ENCODE measurements at regions not wholly inside any gene's neighbourhood (a gene's known extent, or its start where the extent isn't known, plus 50 kb on each side); places are given as distances from the start of the nearest gene placed in this dataset.

DNA sequence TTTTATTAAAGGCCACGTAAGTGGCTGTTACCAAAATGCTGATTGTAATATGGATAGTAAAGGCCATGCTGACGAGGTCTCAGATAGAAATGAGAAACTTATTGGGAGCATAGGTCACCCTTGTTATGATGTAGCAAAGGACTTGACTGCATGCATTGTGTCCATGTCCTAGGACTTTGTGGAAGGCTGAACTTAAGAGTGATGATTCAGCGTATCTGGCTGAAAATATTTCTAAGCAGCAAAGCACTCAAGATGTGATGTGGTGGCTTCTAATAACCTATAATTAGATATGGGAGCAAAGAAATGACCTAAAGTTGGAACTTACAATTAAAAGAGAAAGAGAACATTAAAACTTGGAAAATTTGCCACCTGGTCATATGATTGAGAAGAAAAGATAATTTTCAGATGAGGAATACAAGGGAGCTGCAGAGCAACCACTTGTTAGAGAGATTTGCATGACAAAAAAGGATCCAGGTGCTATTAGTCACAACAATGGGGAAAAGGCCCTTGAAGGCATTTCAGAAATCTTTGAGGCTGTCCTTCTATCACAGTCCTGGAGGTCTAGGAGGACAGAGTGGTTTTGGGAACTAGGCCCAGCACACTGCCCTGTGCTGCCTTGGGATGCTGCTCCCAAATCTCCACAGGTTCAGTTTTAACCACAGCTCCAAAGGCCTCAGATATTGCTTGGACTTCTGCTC is 793.7 kb upstream of the LCORL start:
- no peak for DNase-seq

DNA sequence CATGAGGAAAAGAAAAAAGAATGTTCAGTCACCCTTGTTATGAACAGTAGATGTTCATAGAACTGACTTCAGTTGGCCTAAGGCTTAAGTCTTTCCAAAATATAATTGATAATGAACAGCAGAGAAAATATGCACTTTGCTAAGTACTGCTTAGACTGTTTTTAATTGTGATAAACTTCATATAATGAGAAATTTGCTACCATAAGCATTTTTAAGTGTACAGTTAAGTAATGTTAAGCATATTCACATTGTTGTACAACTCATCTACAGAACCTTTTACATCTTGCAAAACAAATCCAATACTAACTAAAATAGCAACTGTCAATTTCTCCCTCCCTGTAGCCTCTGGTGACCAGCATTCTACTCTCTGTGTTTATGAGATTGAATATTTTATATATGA is 792.2 kb upstream of the LCORL start:
- DNase-seq, result no peak

DNA sequence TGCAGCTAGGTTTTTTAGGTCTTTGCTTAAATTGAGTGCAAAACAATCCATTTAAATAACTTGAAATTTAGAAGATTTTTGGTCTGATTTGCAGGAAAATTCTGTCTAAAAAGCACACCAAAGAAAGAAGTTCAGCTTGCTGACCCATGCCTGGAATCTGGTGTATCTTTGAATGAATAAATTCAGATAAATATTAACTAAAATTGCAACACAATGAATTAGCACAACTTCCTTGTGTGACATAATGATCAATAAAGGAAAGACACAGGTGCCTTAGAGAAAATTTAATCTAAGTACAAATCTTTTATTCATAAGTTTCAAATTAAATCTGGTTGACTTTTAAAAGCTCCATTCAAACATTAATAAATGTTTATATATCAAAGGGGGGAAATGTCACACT is 791.5 kb upstream of the LCORL start:
- DNase-seq, result no peak

DNA sequence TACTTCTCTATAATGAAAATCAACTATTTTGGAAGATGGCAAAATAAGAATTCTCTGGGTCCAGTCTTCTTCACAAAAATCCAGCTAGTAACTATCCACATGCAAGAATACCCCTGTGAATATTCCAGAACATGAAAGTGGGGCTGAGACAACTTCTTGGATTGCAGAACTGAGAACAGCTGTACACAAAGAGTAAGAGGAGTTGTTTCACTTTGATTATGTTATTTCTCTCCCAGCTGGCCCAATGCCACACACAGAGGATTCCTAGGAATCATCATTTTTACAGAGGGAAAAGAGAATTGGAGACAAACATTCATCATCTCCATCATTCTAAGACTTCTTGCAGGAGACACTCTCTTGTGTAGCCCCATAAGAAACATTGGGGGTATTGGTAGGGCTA is 782.2 kb upstream of the LCORL start:
- no peak for DNase-seq

DNA sequence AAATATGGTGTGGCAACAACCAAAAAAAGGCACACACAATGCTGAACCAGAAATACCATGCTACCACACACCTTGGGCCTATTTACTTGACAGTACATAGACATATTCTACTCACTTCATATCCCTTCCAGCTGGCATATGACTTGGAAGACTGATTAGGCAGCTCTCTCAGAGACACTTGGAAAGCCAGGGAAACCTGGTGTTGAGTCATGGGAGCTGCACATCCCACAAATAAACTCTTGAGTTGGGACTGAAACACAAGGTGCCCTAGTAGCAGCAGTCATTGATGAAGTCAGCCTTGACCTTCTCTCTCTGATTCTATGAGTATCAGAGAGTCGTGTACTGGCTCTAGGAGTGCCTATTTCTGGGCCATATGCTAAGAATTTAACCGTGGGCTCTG is 776.6 kb upstream of the LCORL start:
- DNase-seq, result no peak

DNA sequence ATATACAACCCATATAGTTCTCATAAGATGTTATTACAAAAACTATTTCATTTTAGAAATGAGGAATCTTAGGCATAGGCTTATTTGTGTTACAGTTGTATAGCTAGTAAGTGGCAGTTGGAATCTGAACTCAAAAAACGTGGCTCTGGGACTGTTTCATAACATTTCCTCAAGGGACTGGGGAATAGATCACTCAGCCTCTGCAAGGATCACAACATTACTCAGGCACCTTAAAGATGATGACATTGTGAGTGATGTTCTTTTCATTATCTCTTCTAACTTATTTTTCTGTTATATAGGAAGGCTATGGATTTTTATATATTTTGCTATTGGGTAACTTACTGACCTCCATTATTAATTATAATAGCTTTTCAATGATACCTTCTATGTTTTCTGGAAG is 774.2 kb upstream of the LCORL start:
- no peak for DNase-seq

DNA sequence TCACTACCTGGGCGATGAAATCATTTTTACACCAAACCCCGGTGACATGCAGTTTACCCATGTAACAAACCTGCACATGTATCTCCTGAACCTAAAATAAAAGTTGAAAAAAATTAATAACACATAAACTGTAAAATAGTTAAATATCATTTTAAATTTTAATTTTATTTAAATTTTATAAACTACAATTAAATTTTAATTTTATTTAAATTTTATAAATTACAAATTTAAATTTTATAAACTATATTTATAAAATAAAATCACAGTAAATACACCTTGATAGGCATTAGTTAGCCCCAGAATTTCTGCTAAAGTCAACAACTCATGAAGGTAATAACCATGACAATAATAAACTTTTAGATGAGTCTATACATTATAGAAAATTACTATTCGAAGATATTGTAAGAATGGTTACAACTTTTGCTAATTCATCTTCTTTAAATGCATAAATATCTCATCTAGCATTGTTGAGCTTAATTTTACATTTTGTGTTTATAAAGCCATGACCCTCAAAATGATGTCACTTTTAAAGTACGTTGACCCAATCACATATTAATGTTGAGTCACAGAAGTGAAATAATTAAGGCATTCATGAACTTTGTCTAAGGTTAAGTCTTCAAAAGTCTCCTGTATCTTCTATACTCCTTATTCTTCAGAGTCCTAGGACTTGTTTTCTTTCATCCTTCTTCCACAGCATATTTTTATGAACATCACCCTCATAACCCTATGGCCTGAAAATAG is 755.8 kb upstream of the LCORL start:
- no peak for DNase-seq

DNA sequence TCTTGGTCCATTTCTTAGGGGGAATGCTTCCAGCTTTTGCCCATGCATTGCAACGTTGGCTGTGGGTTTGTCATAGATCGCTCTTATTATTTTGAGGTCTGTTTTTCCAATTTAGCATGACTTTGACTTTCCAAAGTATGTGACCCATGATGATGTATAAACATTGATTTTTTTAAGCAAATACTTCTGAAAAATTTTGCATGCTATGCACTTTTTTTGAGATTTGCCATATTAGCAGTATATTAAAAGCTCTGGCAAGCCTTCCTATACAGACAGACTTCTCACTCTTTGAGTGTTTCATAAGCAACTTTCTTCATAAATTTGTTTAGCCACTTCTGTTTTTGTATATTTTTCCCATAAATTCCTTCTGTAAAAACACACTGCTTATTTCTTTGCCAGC is 746.4 kb upstream of the LCORL start:
- DNase-seq, result no peak

DNA sequence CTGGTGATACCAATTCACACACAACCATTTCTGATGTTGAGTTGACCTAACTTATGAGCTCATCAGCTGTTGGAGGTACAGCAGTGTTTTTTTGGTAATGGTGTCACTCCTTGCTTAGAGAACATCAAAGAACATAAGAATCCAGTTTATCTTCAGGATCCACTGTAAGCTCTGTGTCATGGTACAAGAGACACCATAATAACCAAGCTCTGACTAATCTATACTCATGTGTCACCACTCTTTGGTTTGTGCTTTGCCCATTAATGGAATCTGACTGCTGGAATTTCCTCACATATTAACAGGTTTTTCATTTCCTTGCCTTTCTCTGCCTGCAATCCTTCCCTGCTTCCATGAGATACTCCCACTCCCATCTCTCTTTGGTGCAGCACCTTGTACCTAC is 735.1 kb upstream of the LCORL start:
- DNase-seq, result no peak

DNA sequence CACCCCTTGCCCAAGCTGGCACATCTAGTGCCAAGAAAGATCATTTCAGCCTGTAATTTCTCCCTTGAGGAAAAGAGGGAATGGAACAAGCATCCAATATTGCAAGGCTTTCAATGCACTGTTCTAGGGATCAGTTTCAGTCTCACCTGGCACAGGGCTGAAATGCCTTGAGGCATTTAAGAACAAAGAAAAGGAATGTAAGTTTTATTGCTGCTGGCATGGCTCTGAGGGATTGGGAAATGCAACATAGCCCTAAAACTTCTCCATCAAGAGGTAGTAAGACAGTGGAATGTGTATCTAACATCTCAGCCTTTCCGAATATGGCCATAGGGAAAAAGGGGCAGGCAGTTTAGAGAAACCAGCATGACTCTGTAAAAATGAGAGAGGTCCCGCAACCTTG is 732.6 kb upstream of the LCORL start:
- DNase-seq, result no peak

DNA sequence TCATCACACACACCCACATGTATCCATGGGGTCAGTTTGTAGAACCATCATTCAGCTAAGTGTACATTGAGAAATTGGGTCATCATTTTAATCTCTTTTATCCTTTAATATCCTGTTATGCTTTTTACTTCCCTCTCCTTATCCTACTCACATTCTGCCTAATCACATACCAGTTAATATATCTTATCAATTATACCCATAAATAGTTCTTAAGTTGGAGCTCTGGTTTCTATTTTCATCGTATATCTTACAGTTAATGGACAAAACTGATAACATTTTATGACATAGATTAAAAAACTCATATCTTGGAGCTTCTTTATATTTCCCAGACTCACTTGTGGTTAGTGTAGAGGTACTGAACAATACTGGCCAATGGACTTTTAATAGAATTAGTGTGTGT is 729.5 kb upstream of the LCORL start:
- DNase-seq, result no peak

DNA sequence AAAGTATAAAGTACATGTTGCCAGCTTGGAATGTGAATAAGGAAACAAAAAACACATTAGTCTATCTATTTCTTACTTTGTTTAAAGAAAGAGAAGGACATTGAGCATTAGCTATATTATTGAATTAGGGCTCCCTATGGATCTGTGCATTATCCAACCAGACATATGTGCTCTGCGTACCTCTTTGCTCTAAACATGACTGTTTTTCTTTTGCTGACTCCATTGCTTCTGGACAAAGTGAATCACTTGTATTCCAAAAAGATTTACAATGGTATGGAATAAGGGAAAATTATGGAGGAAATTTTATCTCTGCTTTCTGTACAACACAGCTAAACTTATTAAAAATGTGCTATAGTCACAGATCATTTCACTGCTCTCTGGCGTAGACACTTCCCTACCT is 727.8 kb upstream of the LCORL start:
- no peak for DNase-seq

DNA sequence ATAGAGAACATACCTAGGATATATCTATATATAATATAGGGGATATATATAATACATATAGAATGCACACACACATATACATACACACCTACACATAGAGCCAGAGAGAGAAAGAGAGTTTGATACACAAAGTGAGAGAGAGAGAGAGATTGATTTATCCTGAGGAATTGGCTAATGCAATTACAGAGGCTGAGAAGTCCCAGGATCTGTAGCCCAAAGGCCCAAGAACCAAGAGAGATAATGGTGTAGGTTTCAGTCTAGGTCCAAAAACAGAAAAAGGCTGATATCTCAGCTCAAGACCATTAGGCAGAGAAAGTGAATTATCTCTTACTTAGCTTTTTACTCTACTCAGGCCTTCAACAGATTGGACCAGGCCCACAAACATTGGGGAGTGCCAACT is 715.0 kb upstream of the LCORL start:
- no peak for DNase-seq

DNA sequence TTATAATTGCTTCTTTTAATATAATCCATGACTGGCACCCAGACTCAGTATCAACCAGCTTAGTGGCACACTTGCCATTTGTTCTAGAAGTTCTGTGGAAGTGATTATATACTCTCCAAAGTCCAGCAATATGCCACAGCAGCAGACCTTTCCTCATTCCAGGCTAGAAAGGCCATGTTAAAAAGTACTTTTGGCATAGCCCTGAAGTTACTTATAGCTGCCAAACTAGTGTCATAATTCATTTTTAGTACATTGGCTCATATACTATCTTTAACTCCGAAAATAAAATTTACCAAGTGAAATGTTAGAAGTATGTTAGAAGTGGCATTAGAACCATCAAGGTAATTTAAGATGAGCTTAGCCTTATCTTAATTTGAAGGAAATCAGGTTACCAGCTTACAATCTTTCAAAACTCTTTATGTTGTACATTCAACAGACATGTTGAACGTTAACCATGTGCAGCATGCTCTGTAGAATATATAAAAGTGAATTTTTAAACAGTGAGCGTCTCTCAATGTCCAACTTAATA is 714.2 kb upstream of the LCORL start:
- no peak for DNase-seq

DNA sequence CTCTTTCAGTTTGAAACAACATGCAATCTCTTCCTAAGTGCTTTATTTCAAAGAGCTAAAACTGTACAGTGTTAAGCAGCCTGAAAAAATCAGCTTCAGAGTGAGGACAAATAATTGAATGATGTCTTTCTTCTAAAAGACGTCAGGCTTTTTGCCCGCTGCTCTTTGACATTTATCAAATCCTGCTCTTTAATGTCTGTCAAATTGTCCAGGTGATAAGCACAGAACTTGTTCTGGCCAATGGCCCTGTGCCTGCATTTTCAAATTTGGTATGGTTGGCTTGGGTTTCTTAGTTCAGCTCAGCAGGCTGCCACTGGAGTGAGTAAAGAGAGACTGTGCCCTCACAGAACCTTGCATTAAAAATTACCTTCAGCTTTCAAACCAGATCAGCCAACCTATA is 712.9 kb upstream of the LCORL start:
- DNase-seq, result no peak

DNA sequence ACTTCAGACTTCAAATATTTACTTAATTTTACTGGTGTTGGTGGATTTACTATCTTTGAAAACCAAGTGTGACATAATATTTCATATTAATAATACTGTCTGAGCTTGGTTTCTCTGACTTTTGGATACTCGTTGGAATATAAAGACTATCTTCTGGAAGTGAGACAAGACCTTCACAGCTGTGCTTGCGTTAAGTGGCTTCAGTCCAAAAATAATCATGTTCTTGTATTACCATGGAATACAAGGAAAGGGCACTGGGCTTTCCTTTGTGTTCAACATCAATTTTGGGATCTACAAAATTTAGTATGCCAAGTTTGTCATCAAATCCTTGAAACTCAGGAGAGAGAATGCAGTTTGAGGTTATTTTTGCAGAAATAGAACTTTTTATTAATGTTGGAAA is 712.4 kb upstream of the LCORL start:
- DNase-seq, result no peak

DNA sequence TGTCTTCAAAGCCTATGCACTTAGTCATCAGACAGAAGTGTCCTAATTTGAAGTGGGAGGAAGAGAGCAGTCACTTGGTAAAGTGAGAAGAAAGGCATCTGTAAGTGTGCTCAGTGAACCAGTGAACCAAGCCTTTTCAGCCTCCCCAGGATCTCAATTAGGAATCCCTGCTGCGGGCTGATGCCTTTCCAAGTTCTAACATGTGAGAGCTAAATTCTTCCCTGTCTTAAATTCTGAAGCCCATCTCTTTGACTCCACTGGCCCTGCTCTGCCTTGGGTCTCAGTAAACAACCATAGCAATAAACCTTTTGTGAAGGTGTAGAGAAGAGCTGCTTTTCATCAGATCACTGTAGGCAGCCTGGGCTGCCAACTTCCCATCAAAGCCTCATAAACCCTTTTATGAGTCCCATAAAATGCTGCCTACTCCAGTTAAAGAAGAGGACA is 701.2 kb upstream of the LCORL start:
- DNase-seq, result no peak

DNA sequence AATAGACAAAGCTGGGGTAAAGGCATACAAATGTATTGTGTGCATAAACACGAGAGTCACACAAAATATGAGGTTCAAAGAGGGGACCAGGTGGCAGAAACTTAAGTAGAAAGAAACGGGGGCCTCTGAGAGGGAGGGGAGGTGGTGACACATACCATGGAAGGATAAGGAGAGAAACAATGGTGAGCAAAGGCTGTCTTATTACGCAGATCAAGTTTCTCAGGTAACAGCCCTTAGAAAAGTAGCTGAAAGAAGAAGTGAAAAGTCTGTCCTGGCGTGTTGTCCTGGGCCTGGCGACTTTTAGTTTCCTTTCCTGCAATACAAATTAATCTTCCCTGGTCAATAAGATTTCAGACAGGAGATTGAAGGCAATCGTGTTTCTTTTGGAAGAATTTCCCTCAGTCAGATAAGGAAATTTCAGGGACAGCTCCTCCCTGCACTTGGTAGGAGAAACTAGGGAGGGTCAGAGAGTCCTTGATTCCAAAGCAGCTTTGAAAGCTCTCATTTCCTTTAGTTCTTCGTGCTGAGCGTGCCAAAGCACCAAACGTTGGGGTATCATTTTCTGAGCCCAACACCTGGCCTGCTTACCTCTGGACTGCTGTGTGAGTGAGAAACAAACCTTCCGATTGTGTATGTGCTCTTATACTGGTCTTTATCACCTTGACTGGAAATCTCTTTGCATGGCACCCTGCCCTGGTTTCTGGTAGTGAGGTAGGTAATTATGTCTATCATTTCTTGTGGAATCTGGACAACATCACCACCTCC is 676.7 kb upstream of the LCORL start:
- no peak for DNase-seq

DNA sequence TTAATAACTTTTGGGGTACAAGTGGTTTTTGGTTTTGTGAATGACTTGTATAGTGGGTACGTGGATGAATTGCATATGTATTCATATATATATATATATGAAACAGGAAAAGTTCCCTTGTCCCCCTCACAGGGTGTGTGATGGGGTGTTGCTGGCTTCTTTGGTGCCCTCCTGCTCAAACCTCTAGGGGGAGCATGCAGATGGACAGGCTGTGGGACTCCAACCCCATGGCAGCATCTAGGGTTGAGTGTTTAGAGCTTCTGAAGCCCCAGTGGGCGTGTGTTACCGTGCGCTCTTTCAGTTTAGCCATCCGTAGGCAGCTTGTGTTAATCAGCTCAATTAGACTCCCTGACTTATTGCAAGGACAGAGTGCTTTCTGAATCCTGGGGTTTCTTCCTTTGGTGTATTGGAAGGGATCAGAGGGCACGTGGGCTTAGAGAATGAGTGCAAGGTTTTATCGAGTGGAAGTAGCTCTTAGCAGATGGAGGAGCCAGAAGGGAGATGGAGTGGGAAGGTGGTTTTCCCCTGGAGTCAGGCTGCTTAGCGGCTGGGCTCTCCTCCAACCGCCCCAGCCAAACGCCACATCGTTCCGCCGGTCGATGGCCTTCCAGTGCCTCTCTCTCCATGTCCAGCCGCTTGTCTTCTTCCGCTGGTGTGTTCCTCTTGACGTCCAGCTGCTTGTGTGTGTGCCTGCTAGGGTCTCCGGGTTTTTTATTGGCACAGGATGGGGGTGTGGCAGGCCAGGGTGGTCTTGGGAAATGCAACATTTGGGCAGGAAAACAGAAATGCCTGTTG is 674.4 kb upstream of the LCORL start:
- DNase-seq, result no peak

DNA sequence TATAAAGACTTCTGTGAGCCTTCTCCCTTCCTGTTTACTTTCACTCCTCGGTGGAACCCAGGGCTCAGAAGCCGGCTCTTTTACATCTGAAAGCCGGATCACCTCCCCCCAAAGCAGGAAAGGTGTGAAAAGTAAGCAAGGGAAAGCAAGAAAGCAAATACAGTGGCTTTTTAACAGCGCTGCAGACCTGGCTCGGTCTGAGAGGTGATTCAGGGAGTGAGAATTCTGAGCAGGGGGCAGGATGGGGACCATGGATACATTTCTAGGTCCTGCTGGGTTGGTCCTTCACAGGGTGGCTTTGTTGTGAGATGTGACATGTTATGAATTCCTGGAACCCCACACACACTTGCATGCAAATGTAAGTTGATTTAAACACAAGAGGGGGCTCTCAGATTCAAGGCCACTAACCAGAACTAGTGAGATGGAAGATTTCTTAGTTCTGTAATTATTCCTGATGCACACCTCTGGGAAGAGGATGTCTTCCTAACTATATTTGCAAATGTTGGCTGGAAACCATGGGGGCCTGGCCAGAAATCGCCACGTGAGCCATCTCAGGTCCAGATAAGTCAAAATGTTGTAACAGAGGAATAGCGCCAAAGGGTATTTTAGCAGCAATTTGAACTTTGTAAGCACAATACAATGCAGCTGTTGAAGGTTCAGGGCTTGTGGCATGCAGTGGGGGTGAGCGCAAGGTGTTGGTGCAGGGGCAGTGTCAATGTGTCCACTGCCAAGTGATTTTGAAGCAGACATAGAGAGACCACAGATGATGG is 670.1 kb upstream of the LCORL start:
- DNase-seq, result no peak

DNA sequence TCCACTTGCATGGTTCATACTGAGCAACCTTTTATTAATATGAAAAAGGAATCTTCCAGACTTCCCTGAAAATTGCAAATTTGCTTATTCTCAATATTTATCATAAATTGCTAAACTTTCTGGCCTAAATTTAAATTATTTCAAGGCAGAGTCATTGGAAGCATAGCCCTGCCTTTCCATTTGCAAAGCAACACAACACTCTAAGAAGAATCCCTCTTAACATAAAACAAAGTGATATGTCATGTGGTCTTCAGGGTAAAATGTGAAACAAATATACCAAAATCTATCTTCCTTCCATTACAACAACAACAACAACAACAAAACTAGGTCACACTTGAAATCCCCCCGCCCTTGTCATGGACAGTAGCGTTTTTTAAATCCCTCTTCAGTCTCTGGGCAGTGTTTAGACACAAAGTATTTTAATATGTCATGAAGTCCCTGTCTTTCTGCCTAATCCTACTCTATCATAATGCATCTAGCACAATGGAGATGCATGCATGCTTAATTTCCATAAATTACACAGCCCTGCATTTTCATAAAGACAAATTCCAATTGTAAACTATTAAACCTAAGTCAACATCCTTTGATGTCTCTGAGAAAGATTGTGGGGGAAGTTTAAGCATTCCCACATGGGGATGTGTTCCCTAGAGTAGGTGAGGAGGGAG is 668.9 kb upstream of the LCORL start:
- no peak for DNase-seq

Data from effector CD8-positive, alpha-beta T cell (primary cell).